Activated CD8-positive, alpha-beta memory T cell treated with anti-CD3 and anti-CD28 coated beads for 1 hour (primary cell): ENCODE measurements at regions not wholly inside any gene's neighbourhood (a gene's known extent, or its start where the extent isn't known, plus 50 kb on each side); places are given as distances from the start of the nearest gene placed in this dataset.

ENCODE experiments used
- DNase-seq, 2 donors: peaks; one replicate each; pipeline ENCODE4 v3.0.0-alpha.2; 2020; ENCODE audit warnings: low read depth in 1 of 2; ENCODE audit errors: extremely low read depth in 1 of 2

- no peak for DNase-seq
Measured at GRCh38 chr4:123788577-123788976, 392.0 kb downstream of the SPRY1 start.

DNA sequence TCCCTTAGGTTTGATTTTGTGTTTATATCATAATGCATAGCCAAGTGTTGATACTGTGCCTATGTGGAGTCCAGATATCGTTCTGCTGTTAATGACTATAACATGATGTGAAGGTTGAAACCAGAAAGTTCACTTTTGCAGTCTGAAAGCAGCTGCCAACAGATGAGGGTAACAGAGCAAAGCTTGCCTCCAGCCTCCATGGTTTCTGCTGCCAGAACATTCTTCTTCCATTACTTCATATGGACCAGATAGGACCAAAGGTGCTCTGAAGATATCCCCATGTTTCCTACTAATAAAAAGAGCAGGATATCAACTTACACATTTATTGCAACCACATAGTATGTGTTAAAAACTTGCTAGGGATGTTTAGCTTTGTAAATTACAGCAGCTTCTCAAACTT, 394.1 kb downstream of the SPRY1 start:
- no peak for DNase-seq

DNA sequence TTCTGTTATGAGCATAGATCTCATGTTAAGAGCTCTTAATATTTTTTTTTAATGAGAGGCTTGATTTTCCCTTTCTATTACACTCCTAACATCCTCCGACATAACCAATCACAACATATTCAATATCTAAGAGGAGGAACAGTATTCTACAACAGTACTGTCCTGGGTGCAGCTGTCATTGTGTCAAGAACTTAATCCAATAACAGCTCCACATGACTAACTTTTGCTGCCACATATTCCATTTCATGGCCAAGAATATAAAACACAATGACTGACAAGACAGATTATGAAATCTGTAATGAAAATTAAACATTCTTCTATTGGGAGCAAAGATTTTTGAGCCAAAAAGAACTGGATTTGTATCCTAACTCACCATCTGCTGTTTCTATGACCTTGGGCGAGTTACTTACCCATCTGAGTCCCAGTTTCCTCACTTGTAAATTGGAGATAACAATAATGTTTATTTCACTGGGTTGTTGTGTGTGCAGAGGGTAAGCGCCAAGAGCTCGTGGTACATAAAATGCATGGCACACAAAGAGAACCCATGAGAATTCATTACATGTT, 405.6 kb downstream of the SPRY1 start:
- DNase-seq = no peak

DNA sequence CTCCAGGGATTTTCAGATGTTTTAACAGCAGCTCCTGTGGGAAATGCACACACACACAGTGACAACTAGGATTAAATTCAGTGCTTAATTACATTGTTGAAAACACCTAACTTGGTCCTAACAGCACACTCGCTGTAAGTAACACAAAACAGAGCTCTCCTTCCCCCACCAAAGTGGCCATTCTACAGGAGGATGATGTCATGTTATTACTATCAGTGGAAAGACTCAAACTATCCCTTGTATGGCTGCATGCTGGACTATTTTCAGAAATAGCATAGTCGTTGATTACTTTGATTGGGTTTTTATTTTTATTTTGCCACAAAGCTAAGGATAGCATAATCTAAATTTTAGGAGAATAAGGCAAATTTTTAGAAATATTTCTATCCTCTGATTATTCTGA, 406.3 kb downstream of the SPRY1 start:
- no peak for DNase-seq

DNA sequence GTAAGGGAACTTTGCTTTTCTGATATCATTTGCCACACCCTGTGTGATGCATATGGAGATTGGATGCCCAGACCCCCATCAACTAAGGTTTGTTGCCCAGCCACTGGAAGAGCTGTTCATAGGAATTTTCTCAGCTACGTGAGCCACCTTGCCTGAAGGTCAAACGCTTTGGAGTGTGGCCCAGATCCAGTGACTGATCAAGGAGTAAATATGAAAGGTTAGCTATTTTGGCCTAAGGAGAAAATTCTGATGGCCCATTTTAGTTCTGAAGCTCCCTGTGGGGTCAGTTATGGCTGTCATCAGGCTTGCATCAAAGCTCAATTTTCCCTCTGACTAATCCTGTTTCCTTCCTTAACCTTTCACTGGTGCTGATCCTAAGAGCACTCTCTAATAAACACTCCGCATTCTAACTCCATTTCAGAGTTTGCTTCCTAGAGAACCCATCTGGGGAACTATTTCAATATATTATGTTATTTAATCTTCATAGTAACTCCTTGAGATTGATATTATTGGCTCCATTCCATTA, 407.7 kb downstream of the SPRY1 start:
- DNase-seq = no peak

DNA sequence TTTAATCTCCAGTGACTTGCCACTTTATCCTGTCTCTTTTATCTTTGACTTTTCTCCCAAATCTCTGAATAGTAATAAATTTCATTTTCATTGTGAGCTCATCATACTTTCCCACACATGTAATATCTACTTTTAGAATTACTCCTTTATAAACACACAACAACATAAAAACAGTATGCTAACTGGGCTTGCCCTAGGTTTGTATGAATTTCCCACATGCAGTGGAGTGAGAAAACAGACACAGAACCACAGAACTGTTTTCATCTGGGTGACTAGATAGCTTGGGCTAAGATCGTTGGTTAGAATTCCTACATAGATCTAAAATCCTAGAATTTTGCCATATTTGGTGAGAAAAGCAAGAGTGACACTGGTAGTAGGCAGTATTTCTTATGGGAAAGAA, 409.5 kb downstream of the SPRY1 start:
- DNase-seq = no peak

GRCh38 chr4:123807187-123807586, 410.6 kb downstream of the SPRY1 start:
- DNase-seq = no peak

- DNase-seq = no peak
Measured at GRCh38 chr4:123807866-123808265, 411.3 kb downstream of the SPRY1 start.

DNA sequence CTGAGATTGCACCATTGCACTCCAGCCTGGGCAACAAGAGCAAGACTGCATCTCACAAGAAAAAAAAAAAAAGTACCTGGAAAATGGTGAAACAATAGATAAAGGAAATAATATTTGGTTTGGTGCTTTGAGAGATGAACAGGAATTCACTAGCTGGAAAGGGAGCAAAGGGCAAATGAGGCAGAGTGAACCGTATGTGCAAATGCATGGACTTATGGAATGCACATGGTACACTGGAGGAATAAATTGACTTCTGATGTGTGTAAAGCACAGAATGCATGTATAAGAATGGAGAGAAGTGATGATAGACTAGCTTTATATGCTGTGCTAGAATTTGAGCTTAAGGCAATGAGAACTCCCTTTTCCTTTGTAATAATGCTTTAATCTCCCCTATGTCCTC, 413.3 kb downstream of the SPRY1 start:
- no peak for DNase-seq

- no peak for DNase-seq
Measured at GRCh38 chr4:123812066-123812390, 415.4 kb downstream of the SPRY1 start.

DNA sequence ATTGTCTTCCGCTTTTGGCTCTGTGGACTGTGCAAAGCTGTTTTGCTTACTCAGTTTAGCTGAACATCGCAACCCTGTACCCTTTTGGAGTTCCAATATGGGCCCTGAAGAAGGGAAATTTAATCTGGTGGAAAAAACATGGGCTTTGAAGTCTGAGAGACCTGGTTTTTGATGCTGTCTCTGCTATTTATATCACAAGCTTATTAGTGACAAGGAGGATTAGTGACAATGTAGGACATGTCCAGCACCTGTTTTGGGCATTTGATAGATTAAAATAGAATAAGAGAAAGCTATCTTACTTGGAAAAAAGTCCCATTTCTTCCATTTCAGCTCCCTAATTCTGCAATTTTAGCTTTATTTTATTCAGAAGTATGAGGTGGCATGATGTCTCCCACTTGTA, 417.3 kb downstream of the SPRY1 start:
- DNase-seq = no peak

DNA sequence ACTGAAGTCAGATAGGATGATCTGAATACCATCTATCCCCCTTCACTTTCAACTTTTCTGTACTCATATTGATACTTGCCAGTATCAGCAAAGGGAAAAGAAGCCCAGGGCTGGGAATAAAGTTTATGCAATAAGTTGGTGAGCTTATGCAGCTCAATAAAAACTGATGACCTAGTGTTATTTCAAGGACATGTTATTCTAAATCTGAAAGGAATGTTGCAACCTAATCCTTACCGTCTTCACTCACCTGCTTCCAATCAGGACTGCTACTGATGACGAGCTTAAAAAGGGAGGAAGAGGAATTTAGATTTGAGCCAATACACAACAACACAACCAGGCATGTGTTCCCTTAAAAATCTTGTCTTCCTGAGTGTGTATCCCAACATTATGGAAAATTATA, 419.9 kb downstream of the SPRY1 start:
- no peak for DNase-seq

- DNase-seq = no peak
Measured at GRCh38 chr4:123817025-123817688, 420.6 kb downstream of the SPRY1 start.

- no peak for DNase-seq
Measured at GRCh38 chr4:123819362-123820035, 422.9 kb downstream of the SPRY1 start.

DNA sequence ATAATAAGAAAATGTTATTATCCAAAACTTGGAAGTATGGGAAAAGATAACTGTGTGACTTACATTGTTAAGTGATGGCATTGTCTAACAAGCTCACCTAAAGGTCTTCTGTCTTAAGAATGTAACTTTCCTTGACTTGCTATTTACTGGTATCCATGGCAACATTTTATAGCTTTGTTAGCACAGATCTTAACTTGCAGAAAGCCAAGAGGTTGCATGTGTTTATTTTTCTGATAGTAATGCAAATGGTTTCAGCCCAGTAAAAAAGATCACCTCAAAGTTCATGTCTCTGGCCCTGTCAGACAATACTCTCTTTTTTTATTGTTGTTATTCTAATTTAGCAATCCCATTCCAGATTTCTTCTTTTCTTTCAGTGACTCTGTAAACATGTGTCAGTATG, 425.3 kb downstream of the SPRY1 start:
- no peak for DNase-seq

- no peak for DNase-seq
Measured at GRCh38 chr4:123822353-123822752, 425.8 kb downstream of the SPRY1 start.

- no peak for DNase-seq
Measured at GRCh38 chr4:123823244-123823643, 426.6 kb downstream of the SPRY1 start.

GRCh38 chr4:123824524-123824923, 427.9 kb downstream of the SPRY1 start:
- DNase-seq = no peak

DNA sequence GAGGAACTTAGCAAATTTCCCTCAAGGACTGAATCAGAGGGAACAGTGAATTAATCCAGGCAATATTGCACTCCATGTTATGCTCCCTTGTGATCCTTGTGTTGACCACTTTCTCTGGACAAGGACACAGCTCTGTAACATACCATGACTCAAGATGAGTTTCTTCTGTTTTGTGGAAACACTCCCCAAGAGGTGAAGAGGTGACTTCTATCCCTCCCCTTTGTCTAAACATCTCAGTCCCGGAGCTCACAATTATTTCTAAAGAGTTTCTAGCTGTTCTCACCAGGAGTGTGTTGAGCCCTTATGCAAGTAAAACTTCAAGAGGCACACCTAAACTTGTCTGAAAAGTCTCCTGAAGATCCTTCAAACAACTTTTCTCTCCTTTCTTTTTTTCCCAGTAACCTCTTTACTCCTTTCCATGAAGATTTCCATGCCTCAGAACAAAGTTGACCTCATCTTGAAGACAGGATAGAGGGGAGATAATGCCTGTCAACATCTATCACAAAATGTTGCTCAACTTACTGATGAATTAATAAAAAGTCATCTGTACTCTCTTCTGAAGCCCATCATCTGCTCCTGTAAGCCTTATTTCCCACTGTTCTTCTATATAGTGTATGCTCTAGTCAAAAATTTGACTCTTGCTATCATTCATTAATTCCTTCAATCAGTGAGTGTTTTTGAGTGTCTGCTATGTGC, 429.1 kb downstream of the SPRY1 start:
- DNase-seq = no peak

DNA sequence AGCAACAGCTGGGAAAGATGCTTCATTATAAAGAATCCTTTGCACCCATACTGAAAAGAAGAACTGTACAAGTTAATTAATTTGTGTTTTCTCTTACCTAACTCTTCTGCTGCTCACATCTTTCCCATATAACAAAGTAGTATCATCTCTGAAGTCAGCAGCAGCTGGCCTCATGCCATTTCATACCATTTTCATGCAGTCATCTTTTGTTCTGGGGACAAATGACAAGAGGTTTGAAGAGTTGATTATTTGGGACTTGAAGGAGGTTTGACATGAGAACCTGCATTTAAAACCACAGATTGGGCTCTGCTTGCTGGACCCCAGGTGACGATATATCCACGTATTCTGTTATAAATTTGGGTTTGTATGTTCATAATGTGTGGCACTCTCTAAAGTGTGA, 430.3 kb downstream of the SPRY1 start:
- no peak for DNase-seq

- no peak for DNase-seq
Measured at GRCh38 chr4:123827511-123827910, 430.9 kb downstream of the SPRY1 start.

DNA sequence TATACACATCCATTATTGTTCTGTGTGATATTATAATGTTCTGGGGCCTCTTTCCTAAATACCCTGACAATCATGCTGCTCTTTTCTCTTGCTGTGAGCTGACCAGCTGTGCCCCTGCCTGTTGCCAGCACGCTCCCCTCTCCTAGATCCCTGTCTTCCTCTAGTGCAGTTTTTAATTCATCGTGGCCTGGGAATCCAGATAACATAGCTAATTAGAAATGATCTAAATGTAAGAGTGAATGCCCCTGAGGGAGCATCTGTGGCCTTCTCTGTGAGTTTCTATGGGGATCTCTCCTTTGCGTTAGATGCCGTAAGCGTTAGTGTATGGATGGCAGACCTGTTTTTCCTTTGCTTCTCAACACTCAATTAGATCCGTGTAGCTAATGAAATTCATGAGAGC, 434.3 kb downstream of the SPRY1 start:
- no peak for DNase-seq
